ENCODE measurements at regions not wholly inside any gene's neighbourhood (a gene's known extent, or its start where the extent isn't known, plus 50 kb on each side); places are given as distances from the start of the nearest gene placed in this dataset.

DNA sequence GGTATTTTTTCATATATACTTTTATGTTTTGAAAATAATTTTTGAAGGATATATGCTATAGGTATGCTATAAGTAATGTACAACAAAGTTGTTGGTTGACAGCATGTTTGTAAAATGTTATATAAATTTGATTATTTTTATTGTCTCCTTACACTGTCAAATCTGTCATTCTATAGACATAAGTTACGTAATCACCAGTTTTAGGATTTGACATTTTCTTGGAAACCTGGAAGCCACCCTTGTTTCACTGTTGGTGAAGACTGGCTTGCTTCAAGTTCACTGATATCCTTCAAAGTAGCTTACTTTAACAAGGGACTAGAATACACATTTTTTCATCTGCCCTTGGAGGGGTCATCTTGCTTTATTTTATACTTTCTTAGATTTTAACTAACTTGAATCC, 1288.6 kb upstream of the EYS start:
- TF ChIP-seq POLR2A (IDR thresholded peaks at IDR 0.05; ENCODE audit: low read depth, low read length) (no peak), POLR2AphosphoS5 (IDR thresholded peaks at IDR 0.05; ENCODE audit: low read depth, low read length) (no peak), POU2F2 (IDR thresholded peaks at IDR 0.05; ENCODE audit: low read depth, low read length) (no peak)

Data from GM12891 (cell line).